ENCODE measurements at regions not wholly inside any gene's neighbourhood (a gene's known extent, or its start where the extent isn't known, plus 50 kb on each side); places are given as distances from the start of the nearest gene placed in this dataset.

DNA sequence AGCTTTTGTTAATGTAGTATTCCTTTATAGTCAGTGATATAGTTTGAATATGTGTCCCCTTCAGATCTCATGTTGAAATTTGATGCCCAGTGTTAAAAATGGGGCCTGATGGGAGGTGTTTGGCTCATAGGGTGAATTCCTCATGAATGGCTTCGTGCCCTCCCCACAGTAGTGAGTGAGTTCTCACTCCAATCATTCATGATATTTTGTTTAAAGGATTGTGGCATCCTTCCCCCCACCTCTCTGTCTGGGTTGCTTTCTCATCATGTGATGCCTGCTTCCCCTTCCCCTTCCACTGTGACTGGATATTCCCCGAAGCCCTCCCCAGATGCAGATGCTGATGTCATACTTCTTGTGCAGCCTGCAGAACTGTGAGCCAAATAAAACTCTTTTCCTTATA is 649.8 kb upstream of the NR2F2 start:
- no peak for DNase-seq
- Histone ChIP-seq H3K27me3 (no peaks in the 10 kb centered on the region), H3K4me3 (no peak overlapping the region), H3K9me3 (no peaks in the 10 kb centered on the region), H3K27ac (no peak overlapping the region), H3K4me1 (no peaks in the 10 kb centered on the region), H3K36me3 (no peaks in the 10 kb centered on the region)
- WGBS, 2 donors, result 31 to 64% methylated on average over 2 of the region's 2 CpGs
- TF ChIP-seq, protein P1, sequence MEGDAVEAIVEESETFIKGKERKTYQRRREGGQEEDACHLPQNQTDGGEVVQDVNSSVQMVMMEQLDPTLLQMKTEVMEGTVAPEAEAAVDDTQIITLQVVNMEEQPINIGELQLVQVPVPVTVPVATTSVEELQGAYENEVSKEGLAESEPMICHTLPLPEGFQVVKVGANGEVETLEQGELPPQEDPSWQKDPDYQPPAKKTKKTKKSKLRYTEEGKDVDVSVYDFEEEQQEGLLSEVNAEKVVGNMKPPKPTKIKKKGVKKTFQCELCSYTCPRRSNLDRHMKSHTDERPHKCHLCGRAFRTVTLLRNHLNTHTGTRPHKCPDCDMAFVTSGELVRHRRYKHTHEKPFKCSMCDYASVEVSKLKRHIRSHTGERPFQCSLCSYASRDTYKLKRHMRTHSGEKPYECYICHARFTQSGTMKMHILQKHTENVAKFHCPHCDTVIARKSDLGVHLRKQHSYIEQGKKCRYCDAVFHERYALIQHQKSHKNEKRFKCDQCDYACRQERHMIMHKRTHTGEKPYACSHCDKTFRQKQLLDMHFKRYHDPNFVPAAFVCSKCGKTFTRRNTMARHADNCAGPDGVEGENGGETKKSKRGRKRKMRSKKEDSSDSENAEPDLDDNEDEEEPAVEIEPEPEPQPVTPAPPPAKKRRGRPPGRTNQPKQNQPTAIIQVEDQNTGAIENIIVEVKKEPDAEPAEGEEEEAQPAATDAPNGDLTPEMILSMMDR (IDR thresholded peaks at IDR 0.05), result no peak
- no peak for TF ChIP-seq POLR2A (IDR thresholded peaks at IDR 0.05)
- intact Hi-C loops (cut with DNase I), result no loop called here

DNA sequence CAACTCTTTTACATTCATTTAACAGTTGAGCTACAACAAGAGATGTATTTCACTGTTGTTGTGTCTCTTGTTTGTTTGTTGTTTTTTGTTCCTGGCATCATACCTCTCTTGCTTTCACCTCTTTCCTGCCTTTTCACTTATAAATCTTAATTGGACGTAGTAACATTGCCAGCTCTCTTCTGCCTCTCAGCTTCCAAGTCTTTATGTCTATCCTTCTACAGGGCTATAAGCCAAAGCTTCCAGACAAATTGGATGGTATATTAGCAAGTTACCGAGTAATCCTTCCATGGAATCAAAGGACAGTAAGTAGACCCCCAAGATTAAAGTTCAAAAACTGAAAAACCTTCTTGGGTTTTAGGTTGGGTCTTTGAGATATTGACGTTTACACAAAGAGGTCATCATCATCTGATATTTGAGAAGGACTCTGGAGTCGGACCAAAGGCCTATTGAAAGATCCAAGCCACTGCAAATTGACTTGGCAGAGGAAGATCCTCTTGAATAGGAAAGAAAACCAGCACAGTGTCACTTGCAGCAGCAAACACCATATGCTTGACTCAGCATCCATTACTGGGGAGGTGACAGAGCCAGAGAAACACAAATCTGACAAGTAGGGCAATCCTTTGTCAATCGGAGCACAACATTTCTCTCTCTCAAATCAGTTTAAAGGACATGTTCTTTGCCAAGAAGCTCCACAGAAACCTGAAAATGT is 648.5 kb upstream of the NR2F2 start:
- Histone ChIP-seq H3K27me3 (no peaks in the 10 kb centered on the region), H3K27ac (no peak overlapping the region), H3K36me3 (no peaks in the 10 kb centered on the region), H3K4me3 (no peak overlapping the region), H3K4me1 (no peaks in the 10 kb centered on the region), H3K9me3 (no peaks in the 10 kb centered on the region)
- no peak for DNase-seq
- intact Hi-C loops (cut with DNase I), result no loop called here
- no peak for TF ChIP-seq POLR2A (IDR thresholded peaks at IDR 0.05)
- TF ChIP-seq, protein P1 (IDR thresholded peaks at IDR 0.05), result no peak
- 62 to 63% methylated on average over 5 of the region's 5 CpGs for WGBS, 2 donors

DNA sequence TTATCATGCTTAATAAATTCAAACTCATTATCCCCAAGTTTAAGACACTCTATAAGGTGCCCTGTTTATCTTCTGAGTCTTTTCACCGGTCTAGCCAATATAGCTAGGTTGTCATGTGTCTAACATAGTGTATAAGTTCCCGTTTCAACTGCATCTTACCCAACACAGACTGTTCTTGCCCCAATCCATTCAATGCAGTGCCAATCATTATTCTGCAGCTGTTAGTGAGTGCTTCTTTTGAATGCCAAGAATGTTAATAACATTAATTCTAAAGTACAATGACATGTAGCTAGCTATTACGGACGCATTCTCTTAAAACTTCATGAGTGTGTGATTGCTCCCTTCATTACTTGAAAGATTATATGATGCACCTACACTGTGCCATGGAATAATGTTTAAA is 646.4 kb upstream of the NR2F2 start:
- intact Hi-C loops (cut with DNase I), result no loop called here
- Histone ChIP-seq H3K36me3 (no peaks in the 10 kb centered on the region), H3K9me3 (no peaks in the 10 kb centered on the region), H3K27me3 (no peaks in the 10 kb centered on the region), H3K4me1 (no peaks in the 10 kb centered on the region), H3K4me3 (no peak overlapping the region), H3K27ac (no peak overlapping the region)
- no peak for DNase-seq
- 72 to 88% methylated on average over 4 of the region's 4 CpGs for WGBS, 2 donors
- TF ChIP-seq, protein P1 (IDR thresholded peaks at IDR 0.05), result no peak
- TF ChIP-seq POLR2A (IDR thresholded peaks at IDR 0.05), result no peak

GRCh38 chr15:95684693-95685115 is 645.8 kb upstream of the NR2F2 start:
- no peaks in the 10 kb centered on the region for H3K36me3 ChIP-seq
- TF ChIP-seq, protein P1 (IDR thresholded peaks at IDR 0.05), result no peak
- no peak for TF ChIP-seq POLR2A (IDR thresholded peaks at IDR 0.05)
- no peaks in the 10 kb centered on the region for H3K9me3 ChIP-seq
- no peak overlapping the region for H3K27ac ChIP-seq
- H3K27me3 ChIP-seq, result no peaks in the 10 kb centered on the region
- H3K4me1 ChIP-seq, result no peaks in the 10 kb centered on the region
- intact Hi-C loops (cut with DNase I), result no loop called here
- no peak overlapping the region for H3K4me3 ChIP-seq
- DNase-seq, result no peak
- WGBS, 2 donors, result 17 to 33% methylated on average over 1 of the region's 1 CpG

DNA sequence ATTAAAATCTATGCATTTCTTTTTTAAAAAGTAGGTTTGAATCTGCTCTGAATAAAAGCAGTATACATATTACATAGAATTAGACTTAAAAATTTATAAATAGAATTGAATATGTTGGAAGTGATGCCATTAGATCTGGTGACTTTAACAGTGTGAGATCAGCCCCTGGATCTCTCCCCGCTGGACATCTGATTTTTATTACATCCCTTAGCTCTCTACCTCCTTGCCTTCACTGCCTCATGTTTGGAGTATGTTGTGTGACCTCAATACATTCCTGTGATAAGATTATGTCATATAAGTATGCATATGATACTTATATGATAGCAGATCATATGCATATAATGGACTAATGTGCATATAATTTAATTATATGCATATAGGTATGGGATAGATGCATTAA is 643.4 kb upstream of the NR2F2 start:
- H3K9me3 ChIP-seq, result no peaks in the 10 kb centered on the region
- no peaks in the 10 kb centered on the region for H3K27me3 ChIP-seq
- no peaks in the 10 kb centered on the region for H3K4me1 ChIP-seq
- no peaks in the 10 kb centered on the region for H3K36me3 ChIP-seq
- 83 to 86% methylated on average over 1 of the region's 1 CpG for WGBS, 2 donors
- intact Hi-C loops (cut with DNase I), result no loop called here
- no peak overlapping the region for H3K27ac ChIP-seq
- DNase-seq, result no peak
- H3K4me3 ChIP-seq, result no peak overlapping the region
- TF ChIP-seq, protein P1 (IDR thresholded peaks at IDR 0.05), result no peak
- TF ChIP-seq POLR2A (IDR thresholded peaks at IDR 0.05), result no peak
